Type B pancreatic cell (in vitro differentiated cells): ENCODE measurements at regions not wholly inside any gene's neighbourhood (a gene's known extent, or its start where the extent isn't known, plus 50 kb on each side); places are given as distances from the start of the nearest gene placed in this dataset.

Source experiments
- DNase-seq: peaks from one replicate; pipeline ENCODE4 v3.0.0; 2021; ENCODE audit warnings: mixed read lengths; ENCODE audit not compliant: unreplicated experiment; ENCODE audit errors: extremely low spot score
- H3K27ac Mint-ChIP-seq: 2 replicates; pipeline ENCODE4 v1.8.0; 2021; ENCODE audit warnings: mild to moderate bottlenecking, mixed read lengths
- H3K27me3 Mint-ChIP-seq: 2 replicates; pipeline ENCODE4 v1.8.0; 2021; ENCODE audit warnings: mixed read lengths
- H3K36me3 Mint-ChIP-seq: 2 replicates; pipeline ENCODE4 v1.8.0; 2021; ENCODE audit warnings: mixed read lengths
- H3K4me1 Mint-ChIP-seq: one replicate; pipeline ENCODE4 v1.8.0; 2021; ENCODE audit warnings: mixed read lengths; ENCODE audit not compliant: unreplicated experiment
- H3K4me3 Mint-ChIP-seq: 2 replicates; pipeline ENCODE4 v1.8.0; 2021; ENCODE audit warnings: mild to moderate bottlenecking, mixed read lengths
- H3K9me3 Mint-ChIP-seq: 2 replicates; pipeline ENCODE4 v1.8.0; 2021; ENCODE audit warnings: mixed read lengths
- CTCF ChIP-seq: fragments of 200-600 bp; sonication (generic); conservative IDR thresholded peaks from 2 replicates; pipeline ENCODE4 v1.5.0; 2021; ENCODE audit warnings: antibody characterized with exemption, mild to moderate bottlenecking

- Mint-ChIP-seq H3K4me3 (no peak overlapping the region), H3K27ac (no peak overlapping the region), H3K36me3 (no peaks in the 10 kb centered on the region), H3K9me3 (no peaks in the 10 kb centered on the region), H3K27me3 (no peaks in the 10 kb centered on the region), H3K4me1 (no peaks in the 10 kb centered on the region)
- TF ChIP-seq CTCF: no peak
- no peak for DNase-seq
Measured at GRCh38 chr2:187115627-187116026, 266.7 kb upstream of the ZSWIM2 start.

GRCh38 chr2:187107001-187107400 is 258.0 kb upstream of the ZSWIM2 start:
- no peak for DNase-seq
- TF ChIP-seq CTCF: no peak
- Mint-ChIP-seq H3K4me1 (no peaks in the 10 kb centered on the region), H3K4me3 (no peak overlapping the region), H3K27me3 (no peaks in the 10 kb centered on the region), H3K9me3 (no peaks in the 10 kb centered on the region), H3K27ac (no peak overlapping the region), H3K36me3 (no peaks in the 10 kb centered on the region)

DNA sequence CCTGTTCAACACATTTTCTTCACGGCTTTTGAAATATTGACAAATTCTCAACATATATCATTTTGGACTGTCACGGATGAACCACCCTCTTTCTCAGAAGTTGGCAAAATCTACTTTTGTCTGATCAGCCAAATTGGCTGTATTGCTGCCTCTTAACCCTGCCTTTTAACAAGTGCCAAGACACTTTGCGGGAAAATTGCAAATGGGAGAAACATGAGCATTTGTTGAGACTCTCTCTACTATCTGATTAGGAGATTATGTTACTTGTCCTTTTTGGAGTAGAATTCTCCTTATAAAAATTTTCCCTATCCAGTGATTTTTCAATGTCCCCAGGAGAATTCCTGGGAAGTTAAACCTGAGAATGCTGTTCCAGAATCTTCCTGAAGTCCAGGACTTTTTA is 256.2 kb upstream of the ZSWIM2 start:
- no peaks in the 10 kb centered on the region for H3K36me3 Mint-ChIP-seq
- DNase-seq: no peak
- no peaks in the 10 kb centered on the region for H3K27me3 Mint-ChIP-seq
- H3K27ac Mint-ChIP-seq: no peak overlapping the region
- no peak for TF ChIP-seq CTCF
- no peaks in the 10 kb centered on the region for H3K4me1 Mint-ChIP-seq
- H3K4me3 Mint-ChIP-seq: no peak overlapping the region
- no peaks in the 10 kb centered on the region for H3K9me3 Mint-ChIP-seq

DNA sequence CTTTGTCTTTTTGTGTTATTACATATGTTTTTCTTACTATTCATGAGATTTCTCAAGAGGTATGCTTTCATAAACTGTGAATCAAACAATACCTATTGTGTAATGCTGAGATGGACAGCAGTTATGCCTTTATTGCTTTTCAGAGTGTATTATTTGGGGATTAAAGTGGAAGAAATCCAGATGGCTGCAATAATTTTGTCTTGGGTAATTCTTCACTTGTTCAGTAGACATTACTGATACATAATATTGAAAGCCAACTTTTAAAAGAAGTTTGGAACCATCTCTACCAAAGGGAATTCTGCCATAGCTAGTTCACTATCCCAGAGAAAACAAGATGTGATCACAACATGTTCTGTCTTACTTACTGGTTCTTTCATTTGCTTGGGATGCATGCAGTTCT is 253.4 kb upstream of the ZSWIM2 start:
- Mint-ChIP-seq H3K9me3 (no peaks in the 10 kb centered on the region), H3K4me1 (no peaks in the 10 kb centered on the region), H3K4me3 (no peak overlapping the region), H3K27ac (no peak overlapping the region), H3K36me3 (no peaks in the 10 kb centered on the region), H3K27me3 (no peaks in the 10 kb centered on the region)
- no peak for DNase-seq
- no peak for TF ChIP-seq CTCF

GRCh38 chr2:187098154-187098553 is 249.2 kb upstream of the ZSWIM2 start:
- DNase-seq: no peak
- no peaks in the 10 kb centered on the region for H3K4me1 Mint-ChIP-seq
- no peaks in the 10 kb centered on the region for H3K36me3 Mint-ChIP-seq
- no peak for TF ChIP-seq CTCF
- no peaks in the 10 kb centered on the region for H3K27me3 Mint-ChIP-seq
- no peak overlapping the region for H3K4me3 Mint-ChIP-seq
- no peak overlapping the region for H3K27ac Mint-ChIP-seq
- H3K9me3 Mint-ChIP-seq: no peaks in the 10 kb centered on the region

- no peak for DNase-seq
- H3K27me3 Mint-ChIP-seq: no peaks in the 10 kb centered on the region
- TF ChIP-seq CTCF: no peak
- H3K4me1 Mint-ChIP-seq: no peaks in the 10 kb centered on the region
- no peak overlapping the region for H3K27ac Mint-ChIP-seq
- no peaks in the 10 kb centered on the region for H3K36me3 Mint-ChIP-seq
- H3K9me3 Mint-ChIP-seq: no peaks in the 10 kb centered on the region
- no peak overlapping the region for H3K4me3 Mint-ChIP-seq
Measured at GRCh38 chr2:187093771-187094412, 244.9 kb upstream of the ZSWIM2 start.
